Esophagus squamous epithelium (tissue), 4 donors: ENCODE measurements at regions not wholly inside any gene's neighbourhood (a gene's known extent, or its start where the extent isn't known, plus 50 kb on each side); places are given as distances from the start of the nearest gene placed in this dataset.

Experiments used
- CTCF ChIP-seq, 6 experiments: fragments of 450-650 bp in 4 of 6; fragments of 200-600 bp in 2 of 6; sonication (generic) in 2 of 6; IDR thresholded peaks; one replicate each; pipeline ENCODE4 v1.5.1; 2016 to 2019; ENCODE audit warnings: antibody characterized with exemption in 6 of 6, mild to moderate bottlenecking in 4 of 6, moderate library complexity in 4 of 6
- POLR2A ChIP-seq, 4 donors: fragments of 450-650 bp; IDR thresholded peaks; one replicate each; pipeline ENCODE4 v1.6.1; 2017; ENCODE audit warnings: antibody characterized with exemption in 4 of 4, mild to moderate bottlenecking in 4 of 4, moderate library complexity in 3 of 4

GRCh38 chr4:187780070-187780469 lies 215.5 kb upstream of the ZFP42 start:
- TF ChIP-seq POLR2A (IDR thresholded peaks at IDR 0.05) = no peak
- TF ChIP-seq CTCF (IDR thresholded peaks at IDR 0.05) = no peak
